ENCODE measurements at regions not wholly inside any gene's neighbourhood (a gene's known extent, or its start where the extent isn't known, plus 50 kb on each side); places are given as distances from the start of the nearest gene placed in this dataset.
A peak's percentile ranks its signal among the peaks of the same experiment; 100 is the strongest.
"Not testable (repeated sequence)": the region's sequence is repeated elsewhere in the genome, so short reads cannot be mapped to it uniquely, and the experiment has no call there.

DNA sequence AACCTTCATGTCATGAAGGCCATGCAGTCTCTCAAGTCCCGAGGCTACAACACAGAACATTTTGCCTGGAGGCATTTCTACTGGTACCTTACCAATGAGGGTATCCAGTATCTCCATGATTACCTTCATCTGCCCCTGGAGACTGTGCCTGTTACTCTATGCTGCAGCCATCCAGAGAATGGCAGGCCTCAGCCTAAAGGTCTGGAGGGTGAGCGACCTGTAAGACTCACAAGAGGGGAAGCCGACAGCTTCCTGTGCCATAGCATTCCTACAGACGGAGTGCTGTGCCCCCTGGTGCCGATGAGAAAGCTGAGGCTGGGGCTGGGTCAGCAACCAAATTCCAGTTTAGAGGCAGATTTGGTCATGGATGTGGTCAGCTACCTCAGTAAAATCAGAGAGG, 51.3 kb upstream of the CADPS start:
- DNase-seq, result no peak

DNA sequence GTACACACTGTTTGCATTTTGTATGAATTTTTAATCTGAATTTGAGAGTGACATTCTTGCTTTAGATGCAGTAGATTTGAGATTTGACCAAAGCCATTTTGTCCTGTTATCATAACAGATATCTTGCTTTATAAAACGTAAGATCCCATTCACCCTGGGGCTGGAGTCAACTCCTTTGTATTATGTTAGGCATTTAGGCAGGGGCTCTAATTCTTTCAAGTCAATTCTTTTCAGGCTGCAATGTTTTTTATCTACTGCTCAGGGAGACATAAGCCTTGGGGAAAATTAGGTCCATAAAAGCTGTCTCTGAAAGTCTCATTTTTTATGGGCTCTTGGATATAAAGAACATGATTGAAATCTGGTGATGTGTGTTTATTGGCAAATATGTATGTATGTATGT, 53.0 kb upstream of the CADPS start:
- no peak for DNase-seq

DNA sequence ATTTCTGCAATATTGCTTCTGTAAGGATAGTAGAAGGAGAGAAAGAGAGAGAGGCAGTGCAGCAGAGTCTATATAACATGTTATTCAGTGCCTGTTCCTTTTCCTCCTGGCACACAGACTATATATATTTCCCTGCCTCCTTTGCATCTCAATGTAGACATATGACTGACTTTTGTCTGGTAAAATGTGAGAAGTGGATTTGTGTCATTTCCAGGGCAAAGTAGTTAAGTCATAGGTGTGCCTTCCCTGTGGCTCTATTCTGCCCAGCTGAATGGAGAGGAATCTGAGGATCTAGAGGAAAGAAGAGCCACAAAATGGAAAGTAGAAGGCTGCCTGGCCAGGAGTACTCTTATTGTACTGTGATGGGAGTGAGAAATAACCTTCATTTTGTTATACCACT, 54.6 kb upstream of the CADPS start:
- DNase-seq, result no peak

DNA sequence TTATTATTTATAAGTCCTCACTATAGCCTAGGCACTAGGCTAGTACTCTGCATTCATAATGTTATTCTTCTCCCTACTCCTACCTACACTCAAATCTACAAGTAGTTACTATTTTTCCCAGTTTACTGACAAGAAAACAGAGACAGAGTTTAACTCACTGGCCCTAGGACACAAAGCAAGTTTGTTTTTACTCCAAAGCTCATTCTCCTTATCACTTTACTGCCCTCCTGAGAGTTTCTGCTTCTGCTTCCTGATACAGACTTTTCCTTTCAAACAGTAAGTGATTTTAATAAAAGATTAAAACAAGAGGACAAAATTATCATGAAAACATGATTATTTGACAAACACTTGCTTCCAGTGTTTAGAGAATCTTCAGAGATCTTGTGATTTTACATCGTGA, 60.6 kb upstream of the CADPS start:
- no peak for DNase-seq

- DNase-seq, result no peak
Observed at GRCh38 chr3:62936626-62937254, 61.5 kb upstream of the CADPS start.

GRCh38 chr3:62938583-62938982, 63.4 kb upstream of the CADPS start:
- no peak for DNase-seq

- no peak for DNase-seq
Observed at GRCh38 chr3:62939707-62940106, 64.5 kb upstream of the CADPS start.

GRCh38 chr3:62940771-62941563, 65.8 kb upstream of the CADPS start:
- DNase-seq, result peak; percentile 18

DNA sequence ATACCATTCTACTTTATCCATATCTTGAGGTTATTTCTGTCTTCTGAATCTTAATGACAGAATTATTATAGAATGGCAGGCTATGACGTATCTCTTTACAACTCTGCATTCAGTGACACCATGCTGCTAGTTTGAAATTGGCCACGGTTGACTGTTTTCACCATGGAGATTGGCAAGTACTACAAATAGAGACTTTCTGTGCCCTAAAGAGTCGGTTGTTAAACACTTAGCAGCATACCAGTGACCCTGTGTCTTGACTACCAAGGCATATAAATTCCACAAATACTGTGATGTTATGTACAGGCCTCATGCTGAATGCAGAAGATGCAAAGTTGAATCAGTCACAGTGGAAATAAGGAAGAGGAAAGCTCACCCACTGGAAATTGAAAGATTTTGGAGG, 67.0 kb upstream of the CADPS start:
- DNase-seq, result no peak

DNA sequence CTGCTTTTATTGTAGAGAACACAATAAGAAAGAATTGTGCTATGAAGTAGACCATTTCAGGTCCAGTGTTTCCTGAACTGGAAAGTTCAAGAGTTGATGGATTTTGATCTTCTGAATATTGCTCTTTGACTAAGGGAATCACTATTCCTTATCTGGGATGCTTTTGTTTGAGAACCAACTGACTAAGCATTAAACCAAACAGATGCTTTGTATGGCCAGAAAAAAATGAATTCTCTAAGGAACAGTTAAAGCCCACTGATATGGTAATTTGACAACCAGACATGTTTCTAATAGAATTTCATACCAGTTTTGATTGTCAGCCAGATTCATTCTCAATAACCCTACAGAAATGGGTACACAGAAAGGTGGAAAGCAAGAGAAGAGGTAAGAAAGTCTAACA, 67.5 kb upstream of the CADPS start:
- no peak for DNase-seq

DNA sequence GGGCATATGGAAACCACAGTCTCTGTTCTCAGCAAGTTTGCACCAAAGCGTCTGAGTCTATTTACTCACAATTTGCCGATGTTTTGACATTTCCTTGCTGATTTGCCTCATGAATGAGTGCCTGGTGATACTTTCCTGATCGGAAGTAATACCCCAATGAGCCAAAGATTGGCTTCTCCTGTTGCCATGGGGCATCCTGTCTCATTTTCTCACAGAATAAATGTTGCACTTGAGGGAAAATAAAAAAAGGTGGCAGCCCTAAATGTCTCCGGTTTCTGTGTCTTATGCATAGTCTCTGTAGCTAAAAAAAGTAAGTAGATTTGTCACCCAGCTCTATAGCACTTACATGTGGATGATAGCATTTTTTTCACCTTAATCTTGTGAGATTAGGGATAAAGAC, 73.7 kb upstream of the CADPS start:
- no peak for DNase-seq

GRCh38 chr3:62950210-62950609, 75.0 kb upstream of the CADPS start:
- no peak for DNase-seq

- DNase-seq, result no peak
Observed at GRCh38 chr3:62951037-62951613, 75.9 kb upstream of the CADPS start.

- DNase-seq, result not testable (repeated sequence)
Observed at GRCh38 chr3:62951880-62952279, 76.7 kb upstream of the CADPS start.

- DNase-seq, result no peak
Observed at GRCh38 chr3:62954580-62954979, 79.4 kb upstream of the CADPS start.

- DNase-seq, result no peak
Observed at GRCh38 chr3:62955126-62955525, 79.9 kb upstream of the CADPS start.

GRCh38 chr3:62956411-62956810, 81.2 kb upstream of the CADPS start:
- DNase-seq, result no peak

DNA sequence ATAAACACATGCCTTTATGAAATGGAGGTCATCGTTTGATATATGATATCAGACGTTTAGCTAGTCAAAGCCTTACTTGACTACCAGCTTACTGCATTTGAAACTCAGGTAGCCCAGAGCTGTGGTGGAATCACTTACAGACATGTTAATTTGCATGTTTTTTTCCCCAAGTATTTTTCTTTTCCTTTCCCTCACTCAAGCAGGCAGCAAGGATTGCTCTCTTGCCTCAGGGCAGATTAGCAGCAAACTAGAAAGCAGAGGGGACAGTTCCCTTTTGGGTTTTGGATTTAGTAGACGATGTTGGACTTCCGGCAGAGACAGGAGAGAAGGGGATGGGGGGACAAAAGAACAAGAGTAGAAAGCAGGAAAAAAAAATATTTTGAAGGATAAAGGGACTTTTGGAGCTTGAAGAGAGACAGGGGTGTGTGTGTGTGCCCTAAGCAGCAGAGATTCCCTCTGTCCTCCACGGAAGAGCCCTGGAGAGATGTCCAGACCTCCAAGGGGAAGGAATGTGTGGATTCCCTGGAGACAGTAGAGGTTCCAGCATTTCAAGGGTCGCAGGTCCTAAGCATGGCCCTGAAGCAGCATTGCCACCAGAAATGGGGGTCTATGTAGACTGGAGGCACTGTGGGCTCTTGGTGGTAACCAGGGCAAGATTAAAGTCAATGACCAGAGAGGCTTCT, 86.8 kb upstream of the CADPS start:
- no peak for DNase-seq

DNA sequence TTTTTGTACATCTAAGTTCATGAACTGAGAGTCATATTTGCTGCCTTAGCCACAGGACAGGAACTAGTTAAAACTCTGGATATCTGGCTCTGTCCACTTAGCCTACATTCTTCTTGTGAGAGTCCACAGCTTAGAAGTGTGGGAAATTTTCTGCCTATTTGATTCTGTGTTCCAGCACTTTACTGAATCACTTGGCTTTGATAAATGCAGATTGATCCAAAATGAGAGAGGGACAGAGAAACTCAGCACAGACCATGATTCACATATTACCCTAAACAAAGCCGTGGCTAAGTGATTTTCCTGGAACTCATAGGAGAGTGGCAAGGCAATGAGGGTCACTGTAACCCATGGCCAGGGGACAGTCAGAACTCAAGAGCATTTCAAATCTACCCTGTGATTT, 87.5 kb upstream of the CADPS start:
- DNase-seq, result no peak

- DNase-seq, result no peak
Observed at GRCh38 chr3:62965311-62965710, 90.1 kb upstream of the CADPS start.

DNA sequence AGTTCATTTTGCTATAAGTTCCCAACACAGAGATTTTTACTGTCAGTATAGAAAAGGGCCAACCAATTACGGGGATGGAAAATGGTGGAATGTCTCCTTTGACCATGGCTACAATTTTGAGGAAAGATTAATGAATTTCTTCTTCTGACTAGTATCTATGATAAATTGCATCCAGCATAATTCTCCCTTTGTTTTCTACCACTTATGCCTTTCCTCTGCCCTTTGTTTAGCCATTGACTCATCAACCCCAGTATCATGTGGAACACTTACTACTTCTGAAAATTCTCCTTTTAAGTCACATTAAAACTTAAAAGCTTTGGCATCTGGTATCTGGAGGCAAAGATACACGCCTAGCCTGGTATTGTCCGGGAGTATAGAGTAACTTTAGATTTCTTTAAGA, 92.9 kb upstream of the CADPS start:
- no peak for DNase-seq

- DNase-seq, result no peak
Observed at GRCh38 chr3:62970648-62971047, 95.4 kb upstream of the CADPS start.

- no peak for DNase-seq
Observed at GRCh38 chr3:62975566-62975965, 100.3 kb upstream of the CADPS start.

GRCh38 chr3:62981962-62982361, 106.7 kb upstream of the CADPS start:
- no peak for DNase-seq

Data from EL (cell line).